ENCODE measurements at regions not wholly inside any gene's neighbourhood (a gene's known extent, or its start where the extent isn't known, plus 50 kb on each side); places are given as distances from the start of the nearest gene placed in this dataset.

- Histone ChIP-seq H3K14ac (ENCODE audit: insufficient read length) (no peak overlapping the region), H3K27ac (ENCODE audit: low read depth, low read length) (no peak overlapping the region), H2AK5ac (ENCODE audit: low read depth, low read length) (no peak overlapping the region), H3K79me1 (ENCODE audit: low read depth, low read length) (no peaks in the 10 kb centered on the region), H3K56ac (replicated peaks; ENCODE audit: insufficient read length, low read depth, low read length) (no peak overlapping the region), H2BK120ac (replicated peaks; ENCODE audit: low read depth, low read length) (no peak overlapping the region), H2BK12ac (ENCODE audit: low read depth, low read length) (no peak overlapping the region), H3K79me2 (ENCODE audit: control insufficient read depth in 1 of 2, insufficient read depth in 2 of 2, low read length in 2 of 2) (no peaks in the 10 kb centered on the region), H3K4me3 (ENCODE audit: extremely low read depth in 1 of 4, insufficient read depth in 2 of 4, low read depth in 3 of 4, low read length in 4 of 4) (no peak overlapping the region), H3K4me1 (replicated peaks in 1 of 4; ENCODE audit: control insufficient read depth in 3 of 4, insufficient read depth in 4 of 4, low read length in 3 of 4) (peaks cover 10 to 16% (median 12%) of the 10 kb centered on the region in 4 experiments; a peak in 6 of 7 replicates), H3K9ac (replicated peaks in 1 of 4; ENCODE audit: extremely low read depth in 1 of 4, low read depth in 3 of 4, low read length in 3 of 4) (no peak overlapping the region), H4K20me1 (replicated peaks in 1 of 2; ENCODE audit: control insufficient read depth in 1 of 2, insufficient read depth in 2 of 2, low read length in 2 of 2) (no peaks in the 10 kb centered on the region), H3K9me3 (ENCODE audit: insufficient read depth in 2 of 2, low read depth in 1 of 2, low read length in 1 of 2) (no peaks in the 10 kb centered on the region), H3K23ac (ENCODE audit: insufficient read length) (no peak overlapping the region), H2BK5ac (ENCODE audit: low read depth, low read length) (no peak overlapping the region), H4K8ac (ENCODE audit: extremely low read depth, insufficient read depth, low read length) (no peak overlapping the region), H3K23me2 (ENCODE audit: low read depth, low read length) (peaks cover 5% of the 10 kb centered on the region; the same call in 1 of the 2 replicates), H2AFZ (ENCODE audit: low read length) (no peak overlapping the region), H4K5ac (ENCODE audit: insufficient read length, low read depth, low read length) (no peak overlapping the region), H4K91ac (replicated peaks; ENCODE audit: insufficient read length, low read length) (no peak overlapping the region), H3K36me3 (ENCODE audit: control insufficient read depth in 2 of 4, insufficient read depth in 4 of 4, low read length in 3 of 4) (no peaks in the 10 kb centered on the region), H3K27me3 (replicated peaks in 1 of 4; ENCODE audit: control insufficient read depth in 3 of 4, extremely low read depth in 1 of 4, insufficient read depth in 3 of 4, low read length in 3 of 4) (no peaks in the 10 kb centered on the region), H2BK20ac (ENCODE audit: low read length) (no peak overlapping the region), H3K18ac (ENCODE audit: extremely low read depth, low read length) (no peak overlapping the region), H3K4ac (replicated peaks; ENCODE audit: insufficient read length, low read depth, low read length) (no peak overlapping the region), H3K4me2 (ENCODE audit: insufficient read depth in 1 of 2, low read depth in 2 of 2, low read length in 2 of 2) (no peak overlapping the region), H2BK15ac (ENCODE audit: low read length) (no peak overlapping the region; the same call in 1 of the 2 replicates)
- ChIA-PET CTCF (ENCODE audit: partially characterized antibody) (interaction anchor here (0.6 to 6.9 kb wide), 4 partner anchors 10 to 217 kb away, joined by 3 to 54 read pairs (median 13); no protein-coding TSS in a partner anchor), POLR2A (ENCODE audit: partially characterized antibody) (interaction anchor here (2.0 to 4.1 kb wide), 2 partner anchors 76 to 95 kb away, joined by 9 to 97 read pairs; partner anchors contain the start of gene CHD2)
- WGBS, 2 experiments (ENCODE audit: extremely low coverage in 1 of 2, insufficient coverage in 1 of 2, insufficient read length in 1 of 2, insufficient replicate concordance in 2 of 2, low coverage in 1 of 2, low lambda C conversion rate in 2 of 2, missing lambda C conversion rate in 1 of 2): 91% methylated on average over 13 of the region's 17 CpGs; no CpG with 5 or more reads in 1 of the 2 experiments
- DNase-seq (ENCODE audit: low read depth in 1 of 2, low spot score in 2 of 2) (no peak), FAIRE-seq (no peak)
- no peak for TF ChIP-seq RFX5 (IDR thresholded peaks at IDR 0.05; ENCODE audit: borderline replicate concordance, low read depth, low read length)
These were observed 93.4 kb upstream of the CHD2 start for GRCh38 chr15:92806763-92807162.
